ENCODE measurements at regions not wholly inside any gene's neighbourhood (a gene's known extent, or its start where the extent isn't known, plus 50 kb on each side); places are given as distances from the start of the nearest gene placed in this dataset.

- TF ChIP-seq, protein P1, sequence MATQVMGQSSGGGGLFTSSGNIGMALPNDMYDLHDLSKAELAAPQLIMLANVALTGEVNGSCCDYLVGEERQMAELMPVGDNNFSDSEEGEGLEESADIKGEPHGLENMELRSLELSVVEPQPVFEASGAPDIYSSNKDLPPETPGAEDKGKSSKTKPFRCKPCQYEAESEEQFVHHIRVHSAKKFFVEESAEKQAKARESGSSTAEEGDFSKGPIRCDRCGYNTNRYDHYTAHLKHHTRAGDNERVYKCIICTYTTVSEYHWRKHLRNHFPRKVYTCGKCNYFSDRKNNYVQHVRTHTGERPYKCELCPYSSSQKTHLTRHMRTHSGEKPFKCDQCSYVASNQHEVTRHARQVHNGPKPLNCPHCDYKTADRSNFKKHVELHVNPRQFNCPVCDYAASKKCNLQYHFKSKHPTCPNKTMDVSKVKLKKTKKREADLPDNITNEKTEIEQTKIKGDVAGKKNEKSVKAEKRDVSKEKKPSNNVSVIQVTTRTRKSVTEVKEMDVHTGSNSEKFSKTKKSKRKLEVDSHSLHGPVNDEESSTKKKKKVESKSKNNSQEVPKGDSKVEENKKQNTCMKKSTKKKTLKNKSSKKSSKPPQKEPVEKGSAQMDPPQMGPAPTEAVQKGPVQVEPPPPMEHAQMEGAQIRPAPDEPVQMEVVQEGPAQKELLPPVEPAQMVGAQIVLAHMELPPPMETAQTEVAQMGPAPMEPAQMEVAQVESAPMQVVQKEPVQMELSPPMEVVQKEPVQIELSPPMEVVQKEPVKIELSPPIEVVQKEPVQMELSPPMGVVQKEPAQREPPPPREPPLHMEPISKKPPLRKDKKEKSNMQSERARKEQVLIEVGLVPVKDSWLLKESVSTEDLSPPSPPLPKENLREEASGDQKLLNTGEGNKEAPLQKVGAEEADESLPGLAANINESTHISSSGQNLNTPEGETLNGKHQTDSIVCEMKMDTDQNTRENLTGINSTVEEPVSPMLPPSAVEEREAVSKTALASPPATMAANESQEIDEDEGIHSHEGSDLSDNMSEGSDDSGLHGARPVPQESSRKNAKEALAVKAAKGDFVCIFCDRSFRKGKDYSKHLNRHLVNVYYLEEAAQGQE (IDR thresholded peaks at IDR 0.05; ENCODE audit: borderline replicate concordance) = no peak
- TF ChIP-seq CTCF (IDR thresholded peaks at IDR 0.05; ENCODE audit: poor library complexity, severe bottlenecking) = no peak
- no peak for TF ChIP-seq EZH2 (IDR thresholded peaks at IDR 0.05; ENCODE audit: borderline replicate concordance, insufficient read depth, low read length, poor library complexity, severe bottlenecking)
- no peak for TF ChIP-seq POLR2AphosphoS5 (IDR thresholded peaks at IDR 0.05)
- TF ChIP-seq SMC3 (conservative IDR thresholded peaks at IDR 0.05; ENCODE audit: poor library complexity) = no peak
- no peak for TF ChIP-seq EP300 (conservative IDR thresholded peaks at IDR 0.05; ENCODE audit: poor library complexity, severe bottlenecking)
- TF ChIP-seq TAF1 (IDR thresholded peaks at IDR 0.05; ENCODE audit: low read depth) = no peak
- TF ChIP-seq MXI1 (conservative IDR thresholded peaks at IDR 0.05; ENCODE audit: poor library complexity, severe bottlenecking) = no peak
- TF ChIP-seq RAD21 (conservative IDR thresholded peaks at IDR 0.05) = no peak
Measured at GRCh38 chr21:31395268-31395667, 51.2 kb upstream of the TIAM1 start.

Measured in neural cell (in vitro differentiated cells).